ENCODE measurements at regions not wholly inside any gene's neighbourhood (a gene's known extent, or its start where the extent isn't known, plus 50 kb on each side); places are given as distances from the start of the nearest gene placed in this dataset.

GRCh38 chr4:140252742-140253555 lies 99.0 kb upstream of the MAML3 start:
- H3K27ac ChIP-seq (ENCODE audit: low read depth, low read length): peak overlapping the region; percentile 51; the same call in 1 of the 2 replicates
- H3K79me2 ChIP-seq (ENCODE audit: insufficient read depth, low read length): no peaks in the 10 kb centered on the region
- H2AFZ ChIP-seq (ENCODE audit: low read depth, low read length, poor library complexity, severe bottlenecking): peak overlapping the region; percentile 79
- H3K9me3 ChIP-seq (ENCODE audit: control insufficient read depth in 1 of 2, insufficient read depth in 1 of 2, low read depth in 1 of 2, low read length in 2 of 2): no peaks in the 10 kb centered on the region
- BruUV-seq (replicated peaks): no TSS peak
- H3K36me3 ChIP-seq (ENCODE audit: control insufficient read depth in 1 of 2, insufficient read depth in 2 of 2, low read length in 2 of 2): no peaks in the 10 kb centered on the region
- H3K4me2 ChIP-seq (ENCODE audit: low read length): peak overlapping the region; percentile 81
- peak overlapping the region; percentile 43 to 56 for H3K4me3 ChIP-seq (replicated peaks in 1 of 2; ENCODE audit: low read depth in 1 of 2, low read length in 2 of 2)
- ChIA-PET RAD21 (ENCODE audit: low non-redundant PET in 1 of 2, low total read pairs in 2 of 2, uncharacterized antibody in 2 of 2, unreplicated experiment in 2 of 2) (interaction anchor here in 1 of 2 experiments (0.7 to 1.6 kb wide), 2 partner anchors 201 to 202 kb away, joined by 4 read pairs; no protein-coding TSS in a partner anchor), POLR2A (interaction anchor here (0.7 to 1.3 kb wide), 2 partner anchors 74 to 99 kb away, joined by 3 to 4 read pairs; partner anchors contain the start of gene MAML3), CTCF (interaction anchor here (0.6 to 3.4 kb wide), 15 partner anchors 14 to 596 kb away, joined by 3 to 18 read pairs (median 4); partner anchors contain the start of gene MAML3)
- DNase-seq (ENCODE audit: low read depth, low spot score) (peak; percentile 43), ATAC-seq (peak; percentile 85)
- H3K27me3 ChIP-seq (ENCODE audit: insufficient read depth, low read length): no peaks in the 10 kb centered on the region
- H3K9ac ChIP-seq (ENCODE audit: low read length): peak overlapping the region; percentile 66
- H3K4me1 ChIP-seq (ENCODE audit: control insufficient read depth in 1 of 2, insufficient read depth in 2 of 2, low read length in 2 of 2): peaks cover 2 to 47% of the 10 kb centered on the region in 2 experiments; a peak in 3 of 4 replicates
- intact Hi-C loops (cut with micrococcal nuclease): loop anchor here (1.0 to 10.0 kb wide), 5 partner anchors 99 to 602 kb away; partner anchors contain the start of gene MAML3
- no peaks in the 10 kb centered on the region for H3K9me2 ChIP-seq (ENCODE audit: insufficient read depth)
- no peaks in the 10 kb centered on the region for H4K20me1 ChIP-seq (ENCODE audit: insufficient read depth)
- peak; percentile 78 for TF ChIP-seq MAX (IDR thresholded peaks at IDR 0.05)
- no peak for TF ChIP-seq EZH2phosphoT487 (IDR thresholded peaks at IDR 0.05; ENCODE audit: borderline replicate concordance)
- no peak for TF ChIP-seq ZNF274 (IDR thresholded peaks at IDR 0.05; ENCODE audit: low read depth, low read length)
- TF ChIP-seq ZBTB33 (IDR thresholded peaks at IDR 0.05; ENCODE audit: extremely low read depth, insufficient replicate concordance, low read length): no peak
- peak; percentile 53 to 92 (median 76); a peak in 5 of 6 replicates for TF ChIP-seq CTCF (IDR thresholded peaks at IDR 0.05 in 2 of 3, conservative IDR thresholded peaks at IDR 0.05 in 1 of 3; ENCODE audit: borderline replicate concordance in 1 of 3, insufficient read depth in 1 of 3, low read depth in 2 of 3, low read length in 2 of 3)
- TF ChIP-seq POLR2AphosphoS5 (IDR thresholded peaks at IDR 0.05; ENCODE audit: low read depth, low read length): peak; percentile 30; the same call in 1 of the 2 replicates
- TF ChIP-seq ZFX (IDR thresholded peaks at IDR 0.05): peak; percentile 83
- no peak for TF ChIP-seq SIN3A (IDR thresholded peaks at IDR 0.05; ENCODE audit: low read depth)
- no peak for TF ChIP-seq ATF3 (IDR thresholded peaks at IDR 0.05)
- no peak for TF ChIP-seq SRF (IDR thresholded peaks at IDR 0.05; ENCODE audit: low read depth)
- no peak for TF ChIP-seq SP1 (IDR thresholded peaks at IDR 0.05; ENCODE audit: low read depth)
- TF ChIP-seq EGR1 (IDR thresholded peaks at IDR 0.05; ENCODE audit: low read depth): peak; percentile 42; the same call in 1 of the 2 replicates
- TF ChIP-seq FOSL1 (IDR thresholded peaks at IDR 0.05; ENCODE audit: low read depth): no peak
- no peak for TF ChIP-seq CEBPB (IDR thresholded peaks at IDR 0.05; ENCODE audit: low read depth)
- no peak for TF ChIP-seq JUND (IDR thresholded peaks at IDR 0.05)
- peak; percentile 47 for TF ChIP-seq YY1 (IDR thresholded peaks at IDR 0.05; ENCODE audit: extremely low read depth, insufficient replicate concordance, low read depth, low read length)
- no peak for TF ChIP-seq ELF1 (IDR thresholded peaks at IDR 0.05; ENCODE audit: borderline replicate concordance, low read depth)
- TF ChIP-seq EZH2 (IDR thresholded peaks at IDR 0.05): no peak
- TF ChIP-seq CBX3 (IDR thresholded peaks at IDR 0.05; ENCODE audit: low read depth): no peak
- no peak for TF ChIP-seq POLR2A (IDR thresholded peaks at IDR 0.05; ENCODE audit: borderline replicate concordance, extremely low read depth, insufficient read depth, insufficient read length)

Measured in HCT116 (cell line).